ENCODE measurements at regions not wholly inside any gene's neighbourhood (a gene's known extent, or its start where the extent isn't known, plus 50 kb on each side); places are given as distances from the start of the nearest gene placed in this dataset.

DNA sequence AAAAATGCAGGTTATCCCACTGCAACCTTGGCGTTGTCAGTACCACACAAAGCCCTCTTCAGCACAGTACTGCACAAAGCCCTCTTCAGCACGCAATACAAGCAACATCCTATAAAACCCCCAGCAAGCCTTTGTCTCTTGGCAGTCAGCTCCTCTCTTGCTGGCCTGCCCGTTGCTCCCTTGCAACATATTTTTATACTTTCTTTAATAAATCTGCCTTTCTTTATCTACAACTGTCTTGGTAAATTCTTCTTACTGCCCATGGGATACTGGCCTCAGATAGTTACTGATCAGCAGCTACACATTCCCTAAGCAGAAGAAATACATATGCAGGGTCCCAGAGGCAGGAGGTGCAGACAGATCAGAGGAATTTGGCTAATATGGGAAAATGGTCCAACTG, 70.5 kb upstream of the MAP3K4 start:
- H3K36me3 ChIP-seq (ENCODE audit: control insufficient read depth, insufficient read depth, low read length): no peaks in the 10 kb centered on the region
- no peak overlapping the region for H3K4me3 ChIP-seq (ENCODE audit: low read depth, low read length)
- H3K27me3 ChIP-seq (ENCODE audit: control insufficient read depth, insufficient read depth, low read length): no peaks in the 10 kb centered on the region
- FAIRE-seq (no peak), DNase-seq (ENCODE audit: low read depth) (no peak)
- TF ChIP-seq, protein P1, sequence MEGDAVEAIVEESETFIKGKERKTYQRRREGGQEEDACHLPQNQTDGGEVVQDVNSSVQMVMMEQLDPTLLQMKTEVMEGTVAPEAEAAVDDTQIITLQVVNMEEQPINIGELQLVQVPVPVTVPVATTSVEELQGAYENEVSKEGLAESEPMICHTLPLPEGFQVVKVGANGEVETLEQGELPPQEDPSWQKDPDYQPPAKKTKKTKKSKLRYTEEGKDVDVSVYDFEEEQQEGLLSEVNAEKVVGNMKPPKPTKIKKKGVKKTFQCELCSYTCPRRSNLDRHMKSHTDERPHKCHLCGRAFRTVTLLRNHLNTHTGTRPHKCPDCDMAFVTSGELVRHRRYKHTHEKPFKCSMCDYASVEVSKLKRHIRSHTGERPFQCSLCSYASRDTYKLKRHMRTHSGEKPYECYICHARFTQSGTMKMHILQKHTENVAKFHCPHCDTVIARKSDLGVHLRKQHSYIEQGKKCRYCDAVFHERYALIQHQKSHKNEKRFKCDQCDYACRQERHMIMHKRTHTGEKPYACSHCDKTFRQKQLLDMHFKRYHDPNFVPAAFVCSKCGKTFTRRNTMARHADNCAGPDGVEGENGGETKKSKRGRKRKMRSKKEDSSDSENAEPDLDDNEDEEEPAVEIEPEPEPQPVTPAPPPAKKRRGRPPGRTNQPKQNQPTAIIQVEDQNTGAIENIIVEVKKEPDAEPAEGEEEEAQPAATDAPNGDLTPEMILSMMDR (IDR thresholded peaks at IDR 0.05; ENCODE audit: insufficient read depth, low read length, severe bottlenecking): no peak

DNA sequence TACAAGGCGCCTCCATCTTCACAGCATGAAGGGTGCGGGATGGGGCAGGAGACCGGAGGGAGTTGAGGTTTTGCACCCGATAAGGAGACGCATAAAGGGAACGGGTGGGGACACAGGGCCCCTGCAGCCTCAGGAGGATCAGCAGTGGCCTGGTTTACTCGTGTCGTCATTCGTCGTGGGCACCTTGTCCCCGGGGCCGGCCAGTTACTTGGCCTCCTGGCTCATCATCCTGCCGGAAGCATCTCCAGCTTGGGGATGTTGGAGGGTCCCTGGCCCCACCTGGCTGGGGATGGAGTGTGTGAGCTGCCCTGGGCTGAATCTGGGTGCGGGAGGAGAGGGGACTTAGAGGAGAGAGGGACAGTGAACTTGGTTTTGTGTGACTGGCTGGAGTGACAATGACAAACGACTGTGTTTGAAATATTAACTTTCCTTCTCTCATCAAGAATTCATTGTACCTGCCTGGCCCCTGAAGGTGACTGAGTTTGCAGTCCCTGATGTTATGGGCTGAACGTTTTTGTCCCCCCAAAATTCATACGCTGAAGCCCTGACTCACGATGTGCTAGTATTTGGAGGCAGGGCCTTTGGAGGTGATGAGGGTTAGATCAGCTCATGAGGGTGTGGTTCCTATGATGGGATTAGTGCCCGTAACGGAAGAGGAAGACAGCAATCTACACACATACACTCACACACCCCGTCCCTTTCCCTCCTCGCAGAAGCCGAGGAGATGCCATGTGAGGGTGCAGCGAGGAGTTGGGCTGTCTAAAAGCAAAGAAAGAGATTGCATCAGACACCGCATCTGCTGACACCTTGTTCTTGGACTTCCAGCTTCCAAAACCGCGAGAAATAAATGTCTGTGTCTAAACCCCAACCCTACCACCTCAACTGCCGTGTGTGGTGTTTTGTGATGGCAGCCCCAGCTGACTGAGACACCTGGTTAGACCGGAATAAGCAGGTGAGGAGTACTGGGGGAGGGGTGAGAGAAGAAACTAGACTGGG, 65.0 kb upstream of the MAP3K4 start:
- TF ChIP-seq, protein P1 (IDR thresholded peaks at IDR 0.05; ENCODE audit: insufficient read depth, low read length, severe bottlenecking): no peak
- Histone ChIP-seq H3K36me3 (ENCODE audit: control insufficient read depth, insufficient read depth, low read length) (no peaks in the 10 kb centered on the region), H3K4me3 (ENCODE audit: low read depth, low read length) (no peak overlapping the region)

DNA sequence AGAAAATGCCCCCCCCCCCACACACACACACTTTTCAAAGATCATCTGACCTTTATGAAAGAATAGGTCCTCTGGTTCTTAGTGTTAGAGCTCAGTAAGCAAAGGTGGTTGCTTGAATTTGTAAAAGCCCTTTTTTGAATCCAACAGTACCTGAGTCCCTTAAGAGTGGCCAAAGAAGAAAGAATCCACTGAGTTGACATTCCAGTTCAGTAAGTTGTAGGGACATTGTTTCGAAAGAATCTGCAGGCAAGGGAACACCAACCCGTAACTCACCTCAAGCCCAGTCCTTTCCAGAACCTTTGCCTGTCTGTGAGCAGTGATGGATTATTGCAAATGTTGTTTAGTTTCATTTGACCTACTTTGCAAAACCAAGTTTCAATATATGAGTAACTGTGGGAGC, 64.2 kb upstream of the MAP3K4 start:
- TF ChIP-seq, protein P1 (IDR thresholded peaks at IDR 0.05; ENCODE audit: insufficient read depth, low read length, severe bottlenecking): no peak
- Histone ChIP-seq H3K27me3 (ENCODE audit: control insufficient read depth, insufficient read depth, low read length) (no peaks in the 10 kb centered on the region), H3K36me3 (ENCODE audit: control insufficient read depth, insufficient read depth, low read length) (no peaks in the 10 kb centered on the region), H3K4me3 (ENCODE audit: low read depth, low read length) (no peak overlapping the region)
- no peak for DNase-seq (ENCODE audit: low read depth)
- no peak for FAIRE-seq

More for the DNA sequence above, 65.0 kb upstream of the MAP3K4 start:
- DNase-seq (ENCODE audit: low read depth): no peak
- no peak for FAIRE-seq
- H3K27me3 ChIP-seq (ENCODE audit: control insufficient read depth, insufficient read depth, low read length): no peaks in the 10 kb centered on the region

DNA sequence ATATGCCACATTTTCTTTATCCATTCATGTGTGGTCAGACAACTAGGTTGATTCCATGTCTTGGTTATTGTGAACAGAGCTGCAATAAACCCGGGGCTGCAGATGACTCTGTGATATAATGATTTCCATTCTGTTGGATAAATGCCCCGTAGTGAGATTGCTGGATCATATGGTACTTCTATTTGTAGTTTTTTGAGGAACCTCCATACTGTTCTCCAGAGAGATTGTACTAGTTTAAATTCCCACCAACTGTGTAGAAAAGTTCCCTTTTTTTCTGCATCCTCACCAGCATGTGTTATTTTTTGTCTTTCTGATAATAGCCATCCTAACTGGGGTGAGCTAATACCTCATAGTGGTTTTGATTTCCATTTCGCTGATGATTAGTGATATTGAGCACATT, 62.2 kb upstream of the MAP3K4 start:
- Histone ChIP-seq H3K4me3 (ENCODE audit: low read depth, low read length) (no peak overlapping the region), H3K36me3 (ENCODE audit: control insufficient read depth, insufficient read depth, low read length) (no peaks in the 10 kb centered on the region), H3K27me3 (ENCODE audit: control insufficient read depth, insufficient read depth, low read length) (no peaks in the 10 kb centered on the region)
- DNase-seq (ENCODE audit: low read depth) (no peak), FAIRE-seq (no peak)
- TF ChIP-seq, protein P1 (IDR thresholded peaks at IDR 0.05; ENCODE audit: insufficient read depth, low read length, severe bottlenecking): no peak

DNA sequence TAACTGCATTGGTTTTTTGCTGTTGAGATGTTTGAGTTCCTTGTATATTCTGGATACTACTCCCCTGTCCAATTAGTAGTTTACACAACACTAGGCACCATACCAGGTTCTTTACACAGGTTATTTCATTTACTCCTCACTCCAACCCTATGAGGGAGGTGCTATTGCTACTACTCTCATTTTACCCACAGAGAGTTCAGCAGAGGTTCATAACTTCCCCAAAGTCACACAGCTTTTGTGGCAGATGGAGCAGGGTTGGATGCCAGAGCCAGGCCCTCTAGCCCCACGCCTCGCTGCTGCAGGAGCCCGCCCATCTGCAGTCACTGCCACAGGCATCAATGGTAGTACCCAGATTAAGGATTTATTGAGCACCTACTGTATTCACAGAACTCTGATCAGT, 61.7 kb upstream of the MAP3K4 start:
- Histone ChIP-seq H3K4me3 (ENCODE audit: low read depth, low read length) (no peak overlapping the region), H3K27me3 (ENCODE audit: control insufficient read depth, insufficient read depth, low read length) (no peaks in the 10 kb centered on the region), H3K36me3 (ENCODE audit: control insufficient read depth, insufficient read depth, low read length) (no peaks in the 10 kb centered on the region)
- FAIRE-seq (no peak), DNase-seq (ENCODE audit: low read depth) (no peak)
- TF ChIP-seq, protein P1 (IDR thresholded peaks at IDR 0.05; ENCODE audit: insufficient read depth, low read length, severe bottlenecking): no peak

Data from bronchial epithelial cell (primary cell).